Neural progenitor cell (in vitro differentiated cells): ENCODE measurements at regions not wholly inside any gene's neighbourhood (a gene's known extent, or its start where the extent isn't known, plus 50 kb on each side); places are given as distances from the start of the nearest gene placed in this dataset.

Experiments used
- DNase-seq: peaks from one replicate; pipeline ENCODE4 v3.0.0-alpha.2; 2016; ENCODE audit warnings: low spot score
- H2AFZ ChIP-seq: fragments of 200-600 bp; sonication (generic); replicated peaks from 2 replicates; pipeline ENCODE4 v1.6.1; 2016; ENCODE audit warnings: antibody characterized with exemption
- H3F3A ChIP-seq: fragments of 200-600 bp; sonication (generic); 2 replicates; pipeline ENCODE4 v1.6.1; 2016; ENCODE audit warnings: antibody characterized with exemption, low read depth
- H3K27ac ChIP-seq: fragments of 200-600 bp; sonication (generic); 2 replicates; pipeline ENCODE4 v1.5.1; 2016; ENCODE audit warnings: mild to moderate bottlenecking
- H3K27me3 ChIP-seq: fragments of 200-600 bp; sonication (generic); 2 replicates; pipeline ENCODE4 v1.6.1; 2016; ENCODE audit warnings: mild to moderate bottlenecking, moderate library complexity
- H3K36me3 ChIP-seq: fragments of 200-600 bp; sonication (generic); 2 replicates; pipeline ENCODE4 v1.5.1; 2016
- H3K4me1 ChIP-seq: fragments of 200-600 bp; sonication (generic); 2 replicates; pipeline ENCODE4 v1.6.1; 2016; ENCODE audit warnings: mixed run types
- H3K4me2 ChIP-seq: fragments of 200-600 bp; sonication (generic); 2 replicates; pipeline ENCODE4 v1.6.1; 2016
- H3K4me3 ChIP-seq: fragments of 200-600 bp; sonication (generic); 2 replicates; pipeline ENCODE4 v1.5.1; 2016
- H3K79me2 ChIP-seq: fragments of 200-600 bp; sonication (generic); 2 replicates; pipeline ENCODE4 v1.6.1; 2016; ENCODE audit warnings: low read depth
- H3K9ac ChIP-seq: fragments of 200-600 bp; sonication (generic); 2 replicates; pipeline ENCODE4 v1.6.1; 2016
- H3K9me3 ChIP-seq: fragments of 200-600 bp; sonication (generic); 2 replicates; pipeline ENCODE4 v1.5.1; 2016; ENCODE audit warnings: low read depth
- H4K20me1 ChIP-seq: fragments of 200-600 bp; sonication (generic); 2 replicates; pipeline ENCODE4 v1.6.1; 2016; ENCODE audit warnings: low read depth
- H3K27ac Mint-ChIP-seq: 3 replicates; pipeline ENCODE4 v1.8.0; 2021; ENCODE audit warnings: mixed read lengths
- H3K27me3 Mint-ChIP-seq: 2 replicates; pipeline ENCODE4 v1.8.0; 2022; ENCODE audit warnings: low read depth, mild to moderate bottlenecking, inconsistent platforms, moderate library complexity, mixed read lengths; ENCODE audit not compliant: insufficient read depth
- H3K36me3 Mint-ChIP-seq: 3 replicates; pipeline ENCODE4 v1.8.0; 2021; ENCODE audit warnings: mixed read lengths
- H3K4me1 Mint-ChIP-seq: 3 replicates; pipeline ENCODE4 v1.8.0; 2021; ENCODE audit warnings: mixed read lengths
- H3K4me3 Mint-ChIP-seq: 3 replicates; pipeline ENCODE4 v1.8.0; 2021; ENCODE audit warnings: mild to moderate bottlenecking, moderate library complexity, mixed read lengths
- H3K9me3 Mint-ChIP-seq: 3 replicates; pipeline ENCODE4 v1.8.0; 2020; ENCODE audit warnings: mixed read lengths
- CTCF ChIP-seq: fragments of 200-600 bp; sonication (generic); IDR thresholded peaks from 2 replicates; pipeline ENCODE4 v1.5.1; 2017; ENCODE audit warnings: antibody characterized with exemption, mild to moderate bottlenecking
- EZH2 ChIP-seq: fragments of 200-600 bp; sonication (generic); IDR thresholded peaks from 2 replicates; pipeline ENCODE4 v1.6.1; 2017; ENCODE audit warnings: antibody characterized with exemption, mild to moderate bottlenecking, moderate library complexity
- EZH2phosphoT487 ChIP-seq: fragments of 200-600 bp; sonication (generic); IDR thresholded peaks from 2 replicates; pipeline ENCODE4 v1.6.1; 2017; ENCODE audit warnings: antibody characterized with exemption

- Histone ChIP-seq H3K9me3 (no peaks in the 10 kb centered on the region), H3K4me3 (no peak overlapping the region), H3F3A (no peaks in the 10 kb centered on the region), H2AFZ (no peak overlapping the region), H3K79me2 (no peaks in the 10 kb centered on the region), H3K4me1 (no peaks in the 10 kb centered on the region), H3K27ac (no peak overlapping the region), H3K4me2 (no peak overlapping the region), H3K9ac (no peak overlapping the region), H3K27me3 (no peaks in the 10 kb centered on the region), H4K20me1 (no peaks in the 10 kb centered on the region), H3K36me3 (no peaks in the 10 kb centered on the region)
- Mint-ChIP-seq H3K4me3 (no peak overlapping the region), H3K9me3 (peaks cover 6% of the 10 kb centered on the region), H3K27me3 (peaks cover 7% of the 10 kb centered on the region), H3K4me1 (peaks cover 14% of the 10 kb centered on the region), H3K27ac (no peak overlapping the region), H3K36me3 (no peaks in the 10 kb centered on the region)
- no peak for DNase-seq
- TF ChIP-seq EZH2phosphoT487: no peak
- no peak for TF ChIP-seq EZH2
- no peak for TF ChIP-seq CTCF
Measured at GRCh38 chr1:24995661-24996060, 65.6 kb upstream of the RUNX3 start.

GRCh38 chr1:24995140-24995539 is 65.1 kb upstream of the RUNX3 start:
- H3K27me3 ChIP-seq: no peaks in the 10 kb centered on the region
- no peak overlapping the region for H2AFZ ChIP-seq
- TF ChIP-seq EZH2 (no peak), EZH2phosphoT487 (no peak), CTCF (no peak)
- no peak for DNase-seq
- no peaks in the 10 kb centered on the region for H3F3A ChIP-seq
- no peaks in the 10 kb centered on the region for H3K9me3 ChIP-seq
- no peak overlapping the region for H3K4me2 ChIP-seq
- no peaks in the 10 kb centered on the region for H3K4me1 ChIP-seq
- H3K27ac ChIP-seq: no peak overlapping the region
- no peaks in the 10 kb centered on the region for H3K79me2 ChIP-seq
- no peaks in the 10 kb centered on the region for H4K20me1 ChIP-seq
- H3K9me3 Mint-ChIP-seq: peaks cover 6% of the 10 kb centered on the region
- H3K27me3 Mint-ChIP-seq: peaks cover 7% of the 10 kb centered on the region
- H3K4me3 ChIP-seq: no peak overlapping the region
- H3K4me3 Mint-ChIP-seq: no peak overlapping the region
- no peaks in the 10 kb centered on the region for H3K36me3 ChIP-seq
- H3K36me3 Mint-ChIP-seq: no peaks in the 10 kb centered on the region
- H3K4me1 Mint-ChIP-seq: peaks cover 16% of the 10 kb centered on the region
- H3K9ac ChIP-seq: no peak overlapping the region
- H3K27ac Mint-ChIP-seq: no peak overlapping the region

- H3F3A ChIP-seq: no peaks in the 10 kb centered on the region
- peaks cover 6% of the 10 kb centered on the region for H3K27me3 Mint-ChIP-seq
- no peaks in the 10 kb centered on the region for H3K79me2 ChIP-seq
- no peaks in the 10 kb centered on the region for H3K4me1 ChIP-seq
- no peak overlapping the region for H3K4me3 ChIP-seq
- H3K9me3 ChIP-seq: no peaks in the 10 kb centered on the region
- no peaks in the 10 kb centered on the region for H3K36me3 ChIP-seq
- H3K9ac ChIP-seq: no peak overlapping the region
- no peak overlapping the region for H3K4me3 Mint-ChIP-seq
- DNase-seq: no peak
- no peak for TF ChIP-seq EZH2
- TF ChIP-seq EZH2phosphoT487: no peak
- TF ChIP-seq CTCF: no peak
- H3K4me2 ChIP-seq: no peak overlapping the region
- H3K4me1 Mint-ChIP-seq: peaks cover 21% of the 10 kb centered on the region
- H3K27ac Mint-ChIP-seq: no peak overlapping the region
- H4K20me1 ChIP-seq: no peaks in the 10 kb centered on the region
- no peak overlapping the region for H3K27ac ChIP-seq
- peaks cover 6% of the 10 kb centered on the region for H3K9me3 Mint-ChIP-seq
- no peaks in the 10 kb centered on the region for H3K27me3 ChIP-seq
- no peak overlapping the region for H2AFZ ChIP-seq
- no peaks in the 10 kb centered on the region for H3K36me3 Mint-ChIP-seq
Measured at GRCh38 chr1:24993871-24994580, 64.0 kb upstream of the RUNX3 start.
